ENCODE measurements at regions not wholly inside any gene's neighbourhood (a gene's known extent, or its start where the extent isn't known, plus 50 kb on each side); places are given as distances from the start of the nearest gene placed in this dataset.

- TF ChIP-seq, protein P1, sequence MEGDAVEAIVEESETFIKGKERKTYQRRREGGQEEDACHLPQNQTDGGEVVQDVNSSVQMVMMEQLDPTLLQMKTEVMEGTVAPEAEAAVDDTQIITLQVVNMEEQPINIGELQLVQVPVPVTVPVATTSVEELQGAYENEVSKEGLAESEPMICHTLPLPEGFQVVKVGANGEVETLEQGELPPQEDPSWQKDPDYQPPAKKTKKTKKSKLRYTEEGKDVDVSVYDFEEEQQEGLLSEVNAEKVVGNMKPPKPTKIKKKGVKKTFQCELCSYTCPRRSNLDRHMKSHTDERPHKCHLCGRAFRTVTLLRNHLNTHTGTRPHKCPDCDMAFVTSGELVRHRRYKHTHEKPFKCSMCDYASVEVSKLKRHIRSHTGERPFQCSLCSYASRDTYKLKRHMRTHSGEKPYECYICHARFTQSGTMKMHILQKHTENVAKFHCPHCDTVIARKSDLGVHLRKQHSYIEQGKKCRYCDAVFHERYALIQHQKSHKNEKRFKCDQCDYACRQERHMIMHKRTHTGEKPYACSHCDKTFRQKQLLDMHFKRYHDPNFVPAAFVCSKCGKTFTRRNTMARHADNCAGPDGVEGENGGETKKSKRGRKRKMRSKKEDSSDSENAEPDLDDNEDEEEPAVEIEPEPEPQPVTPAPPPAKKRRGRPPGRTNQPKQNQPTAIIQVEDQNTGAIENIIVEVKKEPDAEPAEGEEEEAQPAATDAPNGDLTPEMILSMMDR (IDR thresholded peaks at IDR 0.05; ENCODE audit: low read depth, low read length, missing input control): no peak
- TF ChIP-seq TAF1 (conservative IDR thresholded peaks at IDR 0.05) (no peak), ZBTB33 (IDR thresholded peaks at IDR 0.05) (no peak), EGR1 (IDR thresholded peaks at IDR 0.05; ENCODE audit: low read depth in 2 of 2) (no peak)
Measured at GRCh38 chr1:79920960-79921669, 914.6 kb upstream of the ADGRL4 start.

All from liver (tissue), 3 donors.